SK-N-SH treated with all-trans-retinoic acid at 6 μM for 48 hours (cell line): ENCODE measurements at regions not wholly inside any gene's neighbourhood (a gene's known extent, or its start where the extent isn't known, plus 50 kb on each side); places are given as distances from the start of the nearest gene placed in this dataset.

ENCODE experiments used
- CREB5 ChIP-seq: fragments of 250-450 bp; sonication (Bioruptor Pico); IDR thresholded peaks from 2 replicates; pipeline ENCODE4 v1.5.1; 2020; ENCODE audit warnings: low read depth, mild to moderate bottlenecking, moderate library complexity
- CSDC2 ChIP-seq: fragments of 250-450 bp; sonication (Bioruptor Pico); IDR thresholded peaks from 2 replicates; pipeline ENCODE4 v1.5.0; 2020; ENCODE audit warnings: mild to moderate bottlenecking, moderate library complexity
- GLIS3 ChIP-seq: fragments of 250-450 bp; sonication (Bioruptor Pico); IDR thresholded peaks from 2 replicates; pipeline ENCODE4 v1.5.0; 2020; ENCODE audit warnings: mild to moderate bottlenecking, moderate library complexity
- ISL1 ChIP-seq: fragments of 250-450 bp; sonication (Bioruptor Pico); IDR thresholded peaks from 2 replicates; pipeline ENCODE4 v2.1.2; 2022; ENCODE audit warnings: mild to moderate bottlenecking, moderate library complexity
- RARB ChIP-seq: fragments of 250-450 bp; sonication (Bioruptor Pico); IDR thresholded peaks from 2 replicates; pipeline ENCODE4 v1.8.0; 2021; ENCODE audit warnings: mild to moderate bottlenecking, moderate library complexity
- ZNF70 ChIP-seq: fragments of 450-650 bp; formaldehyde crosslinking; IDR thresholded peaks from 2 replicates; pipeline ENCODE4 v1.5.0; 2020; ENCODE audit warnings: mild to moderate bottlenecking, moderate library complexity
- TF ChIP-seq, protein P1 (sequence below): fragments of 250-450 bp; sonication (Bioruptor Pico); IDR thresholded peaks from 2 replicates; pipeline ENCODE4 v1.8.0; 2020; ENCODE audit warnings: mild to moderate bottlenecking, moderate library complexity, borderline replicate concordance

GRCh38 chr3:35484929-35485530 lies 154.3 kb upstream of the ARPP21 start:
- no peak for TF ChIP-seq ISL1
- TF ChIP-seq CREB5, result no peak
- no peak for TF ChIP-seq ZNF70 (CRISPR knock-in tag)
- TF ChIP-seq, protein P1, sequence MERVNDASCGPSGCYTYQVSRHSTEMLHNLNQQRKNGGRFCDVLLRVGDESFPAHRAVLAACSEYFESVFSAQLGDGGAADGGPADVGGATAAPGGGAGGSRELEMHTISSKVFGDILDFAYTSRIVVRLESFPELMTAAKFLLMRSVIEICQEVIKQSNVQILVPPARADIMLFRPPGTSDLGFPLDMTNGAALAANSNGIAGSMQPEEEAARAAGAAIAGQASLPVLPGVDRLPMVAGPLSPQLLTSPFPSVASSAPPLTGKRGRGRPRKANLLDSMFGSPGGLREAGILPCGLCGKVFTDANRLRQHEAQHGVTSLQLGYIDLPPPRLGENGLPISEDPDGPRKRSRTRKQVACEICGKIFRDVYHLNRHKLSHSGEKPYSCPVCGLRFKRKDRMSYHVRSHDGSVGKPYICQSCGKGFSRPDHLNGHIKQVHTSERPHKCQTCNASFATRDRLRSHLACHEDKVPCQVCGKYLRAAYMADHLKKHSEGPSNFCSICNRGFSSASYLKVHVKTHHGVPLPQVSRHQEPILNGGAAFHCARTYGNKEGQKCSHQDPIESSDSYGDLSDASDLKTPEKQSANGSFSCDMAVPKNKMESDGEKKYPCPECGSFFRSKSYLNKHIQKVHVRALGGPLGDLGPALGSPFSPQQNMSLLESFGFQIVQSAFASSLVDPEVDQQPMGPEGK (CRISPR knock-in tag), result no peak
- TF ChIP-seq CSDC2 (CRISPR knock-in tag), result no peak
- TF ChIP-seq RARB (CRISPR knock-in tag), result no peak
- no peak for TF ChIP-seq GLIS3 (CRISPR knock-in tag)
